Keratinocyte (primary cell): ENCODE measurements at regions not wholly inside any gene's neighbourhood (a gene's known extent, or its start where the extent isn't known, plus 50 kb on each side); places are given as distances from the start of the nearest gene placed in this dataset.

Experiments used
- CTCF ChIP-seq, 3 experiments: IDR thresholded peaks in 1 of 3; conservative IDR thresholded peaks in 1 of 3; optimal IDR thresholded peaks in 1 of 3; 2 replicates in 2 of 3; 3 replicates in 1 of 3; pipeline versions ENCODE3 to v1.5.1; 2011; ENCODE audit warnings: low read length in 3 of 3, mild to moderate bottlenecking in 3 of 3, moderate library complexity in 2 of 3, control low read depth in 1 of 3, inconsistent platforms in 1 of 3; ENCODE audit not compliant: insufficient read depth in 2 of 3; ENCODE audit errors: extremely low read depth in 1 of 3
- EZH2 ChIP-seq: IDR thresholded peaks from one replicate; pipeline ENCODE4 v1.6.1; 2012; ENCODE audit warnings: inconsistent platforms, mild to moderate bottlenecking, low read length, moderate library complexity

- TF ChIP-seq CTCF (optimal IDR thresholded peaks at IDR 0.05 in 1 of 3, IDR thresholded peaks at IDR 0.05 in 1 of 3, conservative IDR thresholded peaks at IDR 0.05 in 1 of 3; ENCODE audit: extremely low read depth in 1 of 3, insufficient read depth in 2 of 3, low read length in 3 of 3) (no peak), EZH2 (no peak)
These were observed 58.4 kb upstream of the BLCAP start for GRCh38 chr20:37586078-37586477.
